Hepatocyte (in vitro differentiated cells): ENCODE measurements at regions not wholly inside any gene's neighbourhood (a gene's known extent, or its start where the extent isn't known, plus 50 kb on each side); places are given as distances from the start of the nearest gene placed in this dataset.

Experiments
- DNase-seq: peaks from one replicate; pipeline ENCODE4 v3.0.0-alpha.2; 2016; ENCODE audit warnings: low spot score
- H2AFZ ChIP-seq: fragments of 200-600 bp; sonication (generic); 2 replicates; pipeline ENCODE4 v1.6.0; 2016; ENCODE audit warnings: antibody characterized with exemption, mild to moderate bottlenecking
- H3K27ac ChIP-seq: fragments of 200-600 bp; sonication (generic); 2 replicates; pipeline ENCODE4 v1.5.1; 2016; ENCODE audit warnings: mild to moderate bottlenecking
- H3K27me3 ChIP-seq: fragments of 200-600 bp; sonication (generic); 2 replicates; pipeline ENCODE4 v1.6.1; 2016
- H3K36me3 ChIP-seq: fragments of 200-600 bp; sonication (generic); replicated peaks from 2 replicates; pipeline ENCODE4 v1.5.1; 2016; ENCODE audit warnings: low read depth; ENCODE audit not compliant: insufficient read depth
- H3K4me1 ChIP-seq: fragments of 200-600 bp; sonication (generic); 2 replicates; pipeline ENCODE4 v1.5.1; 2016; ENCODE audit warnings: mild to moderate bottlenecking, moderate library complexity; ENCODE audit not compliant: insufficient read depth
- H3K4me2 ChIP-seq: fragments of 200-600 bp; sonication (generic); 2 replicates; pipeline ENCODE4 v1.6.0; 2016
- H3K4me3 ChIP-seq: fragments of 200-600 bp; sonication (generic); 2 replicates; pipeline ENCODE4 v1.5.1; 2016; ENCODE audit warnings: mild to moderate bottlenecking
- H3K79me2 ChIP-seq: fragments of 200-600 bp; sonication (generic); 2 replicates; pipeline ENCODE4 v1.6.0; 2017; ENCODE audit warnings: mild to moderate bottlenecking
- H3K9me2 ChIP-seq: fragments of 200-600 bp; sonication (generic); replicated peaks from 2 replicates; pipeline ENCODE4 v1.6.0; 2017; ENCODE audit warnings: mild to moderate bottlenecking; ENCODE audit not compliant: insufficient read depth
- H3K9me3 ChIP-seq: fragments of 200-600 bp; sonication (generic); 2 replicates; pipeline ENCODE4 v1.5.1; 2016; ENCODE audit warnings: low read depth, mild to moderate bottlenecking
- H4K20me1 ChIP-seq: fragments of 200-600 bp; sonication (generic); 2 replicates; pipeline ENCODE4 v1.6.0; 2016; ENCODE audit warnings: mild to moderate bottlenecking; ENCODE audit not compliant: insufficient read depth, poor library complexity, severe bottlenecking
- EZH2 ChIP-seq: fragments of 200-600 bp; sonication (generic); IDR thresholded peaks from 2 replicates; pipeline ENCODE4 v1.6.1; 2016; ENCODE audit warnings: antibody characterized with exemption, mild to moderate bottlenecking, borderline replicate concordance
- EZH2phosphoT487 ChIP-seq: fragments of 200-600 bp; sonication (generic); IDR thresholded peaks from one replicate; pipeline ENCODE4 v1.6.1; 2018; ENCODE audit warnings: antibody characterized with exemption, mild to moderate bottlenecking, low read depth, moderate library complexity; ENCODE audit not compliant: unreplicated experiment, severe bottlenecking
- WGBS: methylation state at CpG from one replicate; pipeline ENCODE4 v1.1.6; 2016; ENCODE audit warnings: low lambda C conversion rate; ENCODE audit errors: missing lambda C conversion rate; 5-methylcytosine and 5-hydroxymethylcytosine counted together
- TF ChIP-seq, protein P1 (sequence below): fragments of 200-600 bp; sonication (generic); IDR thresholded peaks from 2 replicates; pipeline ENCODE4 v1.5.1; 2016; ENCODE audit warnings: antibody characterized with exemption, mild to moderate bottlenecking; ENCODE audit not compliant: poor library complexity

DNA sequence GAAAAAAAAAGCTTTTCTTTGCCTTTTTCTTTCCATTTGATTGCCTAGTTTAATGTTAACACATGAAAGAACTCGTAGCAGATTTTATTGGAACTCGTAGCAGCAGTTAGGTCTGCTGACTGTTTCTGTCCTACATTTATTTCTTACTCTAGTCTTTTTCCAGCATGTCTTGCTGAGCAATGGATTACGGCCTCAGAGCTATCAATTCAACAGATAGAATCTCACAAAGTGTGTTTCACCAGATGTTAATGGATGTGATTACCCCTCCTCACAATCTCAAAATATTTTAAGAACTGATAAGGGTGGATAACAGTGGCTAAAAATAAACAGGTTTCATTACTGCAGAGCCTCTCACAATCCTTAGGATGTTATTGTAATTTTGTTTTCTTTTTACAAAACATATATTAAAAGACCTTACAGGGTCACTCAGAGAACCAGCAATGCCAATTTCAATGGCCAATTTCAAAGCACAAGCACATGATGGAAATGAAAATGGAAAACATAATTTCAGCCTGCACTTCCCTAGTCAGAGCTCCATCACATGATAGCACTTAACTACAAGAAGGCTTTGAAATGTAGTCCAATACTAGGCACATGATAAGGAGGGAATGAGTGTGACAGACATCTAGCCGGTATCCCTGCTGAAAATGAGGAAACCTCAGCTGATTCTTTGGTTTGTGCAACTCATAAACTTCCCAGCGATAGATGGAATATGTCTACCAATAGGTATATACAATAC, 838.1 kb upstream of the SEMA6D start:
- no peak for TF ChIP-seq EZH2phosphoT487
- TF ChIP-seq, protein P1, sequence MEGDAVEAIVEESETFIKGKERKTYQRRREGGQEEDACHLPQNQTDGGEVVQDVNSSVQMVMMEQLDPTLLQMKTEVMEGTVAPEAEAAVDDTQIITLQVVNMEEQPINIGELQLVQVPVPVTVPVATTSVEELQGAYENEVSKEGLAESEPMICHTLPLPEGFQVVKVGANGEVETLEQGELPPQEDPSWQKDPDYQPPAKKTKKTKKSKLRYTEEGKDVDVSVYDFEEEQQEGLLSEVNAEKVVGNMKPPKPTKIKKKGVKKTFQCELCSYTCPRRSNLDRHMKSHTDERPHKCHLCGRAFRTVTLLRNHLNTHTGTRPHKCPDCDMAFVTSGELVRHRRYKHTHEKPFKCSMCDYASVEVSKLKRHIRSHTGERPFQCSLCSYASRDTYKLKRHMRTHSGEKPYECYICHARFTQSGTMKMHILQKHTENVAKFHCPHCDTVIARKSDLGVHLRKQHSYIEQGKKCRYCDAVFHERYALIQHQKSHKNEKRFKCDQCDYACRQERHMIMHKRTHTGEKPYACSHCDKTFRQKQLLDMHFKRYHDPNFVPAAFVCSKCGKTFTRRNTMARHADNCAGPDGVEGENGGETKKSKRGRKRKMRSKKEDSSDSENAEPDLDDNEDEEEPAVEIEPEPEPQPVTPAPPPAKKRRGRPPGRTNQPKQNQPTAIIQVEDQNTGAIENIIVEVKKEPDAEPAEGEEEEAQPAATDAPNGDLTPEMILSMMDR: no peak

DNA sequence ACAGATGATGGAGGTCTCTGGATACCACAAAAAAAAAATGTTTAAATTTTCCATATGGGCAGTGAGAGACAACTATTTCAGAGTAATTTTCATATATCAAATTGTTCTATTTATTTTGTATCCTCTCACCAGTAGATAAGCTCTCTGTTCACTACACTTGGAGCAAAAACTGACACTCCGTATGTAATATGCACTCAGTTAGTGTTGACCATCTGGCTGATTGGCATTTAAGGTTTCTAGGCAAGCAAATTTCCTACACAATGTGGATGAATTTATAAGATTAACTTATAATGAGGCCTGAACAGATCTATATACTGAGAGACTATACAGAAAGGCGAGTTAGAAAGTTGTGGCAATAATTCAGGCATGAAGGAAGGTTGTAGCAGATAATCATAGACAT, 836.5 kb upstream of the SEMA6D start:
- DNase-seq: no peak
- H3K36me3 ChIP-seq: no peaks in the 10 kb centered on the region
- TF ChIP-seq EZH2 (no peak), EZH2phosphoT487 (no peak)
- TF ChIP-seq, protein P1: no peak
- 85% methylated on average over 2 of the region's 2 CpGs for WGBS
- no peaks in the 10 kb centered on the region for H3K4me1 ChIP-seq
- no peak overlapping the region for H3K4me2 ChIP-seq
- H2AFZ ChIP-seq: no peak overlapping the region
- H4K20me1 ChIP-seq: no peaks in the 10 kb centered on the region
- H3K79me2 ChIP-seq: no peaks in the 10 kb centered on the region
- no peaks in the 10 kb centered on the region for H3K27me3 ChIP-seq
- no peaks in the 10 kb centered on the region for H3K9me3 ChIP-seq
- H3K27ac ChIP-seq: no peak overlapping the region
- H3K4me3 ChIP-seq: no peak overlapping the region
- no peaks in the 10 kb centered on the region for H3K9me2 ChIP-seq

More for the DNA sequence above, 838.1 kb upstream of the SEMA6D start:
- Histone ChIP-seq H3K27me3 (no peaks in the 10 kb centered on the region), H3K36me3 (no peaks in the 10 kb centered on the region), H2AFZ (no peak overlapping the region), H3K79me2 (no peaks in the 10 kb centered on the region), H4K20me1 (no peaks in the 10 kb centered on the region), H3K4me2 (peak overlapping the region; percentile 5), H3K9me3 (no peaks in the 10 kb centered on the region), H3K27ac (no peak overlapping the region), H3K9me2 (no peaks in the 10 kb centered on the region), H3K4me3 (no peak overlapping the region), H3K4me1 (no peaks in the 10 kb centered on the region)
- no peak for DNase-seq
- 37% methylated on average over 5 of the region's 5 CpGs for WGBS

DNA sequence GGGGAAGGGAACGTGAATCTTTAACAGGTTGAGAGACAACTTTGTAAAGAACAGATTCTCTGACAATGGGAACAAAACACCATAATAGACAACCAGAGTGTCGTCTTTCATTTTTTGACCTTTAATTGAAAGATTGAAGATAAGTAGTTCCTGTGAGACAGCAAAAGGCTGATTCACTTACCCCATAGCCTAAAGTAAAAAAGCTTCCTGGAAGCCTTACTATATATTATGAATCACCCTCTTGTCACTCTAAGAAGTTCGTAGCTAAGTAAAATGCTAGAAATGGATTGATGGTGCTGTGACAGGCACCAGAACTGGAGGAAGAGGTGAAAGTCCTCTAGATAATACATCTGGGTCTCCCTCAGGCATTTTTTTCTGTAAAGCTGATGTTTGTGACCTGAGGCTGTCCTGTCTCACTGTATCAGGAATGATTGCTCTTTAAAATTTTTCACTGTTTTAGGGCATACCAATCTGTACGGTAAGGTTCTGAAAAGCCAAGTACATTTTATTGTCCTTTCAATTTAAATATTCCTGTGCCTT, 824.6 kb upstream of the SEMA6D start:
- Histone ChIP-seq H4K20me1 (no peaks in the 10 kb centered on the region), H3K9me3 (no peaks in the 10 kb centered on the region), H3K4me1 (peaks cover 7% of the 10 kb centered on the region), H3K9me2 (no peaks in the 10 kb centered on the region), H3K4me3 (no peak overlapping the region), H3K79me2 (no peaks in the 10 kb centered on the region), H3K27ac (peak overlapping the region; percentile 15), H3K4me2 (no peak overlapping the region), H2AFZ (no peak overlapping the region), H3K36me3 (no peaks in the 10 kb centered on the region), H3K27me3 (no peaks in the 10 kb centered on the region)
- TF ChIP-seq EZH2 (no peak), EZH2phosphoT487 (no peak)
- TF ChIP-seq, protein P1: no peak
- no peak for DNase-seq
- WGBS: 34% methylated on average over 4 of the region's 4 CpGs
